ENCODE measurements at regions not wholly inside any gene's neighbourhood (a gene's known extent, or its start where the extent isn't known, plus 50 kb on each side); places are given as distances from the start of the nearest gene placed in this dataset.

DNA sequence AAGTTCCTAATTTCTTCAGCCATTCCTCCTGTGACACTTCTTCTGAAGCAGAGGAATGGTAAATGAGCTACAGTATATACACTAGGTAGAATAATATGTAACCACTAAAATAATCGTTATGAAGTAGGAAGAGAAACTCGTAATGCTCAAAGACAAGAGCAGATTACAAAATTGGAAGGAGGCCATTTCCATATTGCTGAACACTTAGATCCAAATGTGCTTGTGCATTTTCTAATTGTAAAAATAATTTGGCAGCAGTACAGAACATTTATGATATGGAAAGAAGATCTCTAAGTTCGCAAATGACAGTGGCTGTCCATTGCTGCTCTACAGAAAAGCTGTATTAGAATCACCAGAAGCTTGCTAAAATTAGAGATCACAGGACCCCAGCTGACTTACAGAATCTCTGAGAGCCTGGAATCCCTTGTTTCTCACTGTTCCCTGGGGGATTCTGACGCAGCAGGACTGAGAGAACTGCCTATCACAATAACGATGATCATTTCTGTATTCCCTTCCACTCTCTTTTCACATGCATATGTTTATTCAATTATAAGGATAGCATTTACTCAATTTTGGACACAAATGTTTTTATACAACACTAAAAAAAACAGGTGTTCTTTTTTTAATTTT lies 242.1 kb downstream of the OMA1 start:
- TF ChIP-seq, protein P1, sequence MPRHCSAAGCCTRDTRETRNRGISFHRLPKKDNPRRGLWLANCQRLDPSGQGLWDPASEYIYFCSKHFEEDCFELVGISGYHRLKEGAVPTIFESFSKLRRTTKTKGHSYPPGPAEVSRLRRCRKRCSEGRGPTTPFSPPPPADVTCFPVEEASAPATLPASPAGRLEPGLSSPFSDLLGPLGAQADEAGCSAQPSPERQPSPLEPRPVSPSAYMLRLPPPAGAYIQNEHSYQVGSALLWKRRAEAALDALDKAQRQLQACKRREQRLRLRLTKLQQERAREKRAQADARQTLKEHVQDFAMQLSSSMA (CRISPR knock-in tag; IDR thresholded peaks at IDR 0.05): no peak
- TF ChIP-seq, protein P2, sequence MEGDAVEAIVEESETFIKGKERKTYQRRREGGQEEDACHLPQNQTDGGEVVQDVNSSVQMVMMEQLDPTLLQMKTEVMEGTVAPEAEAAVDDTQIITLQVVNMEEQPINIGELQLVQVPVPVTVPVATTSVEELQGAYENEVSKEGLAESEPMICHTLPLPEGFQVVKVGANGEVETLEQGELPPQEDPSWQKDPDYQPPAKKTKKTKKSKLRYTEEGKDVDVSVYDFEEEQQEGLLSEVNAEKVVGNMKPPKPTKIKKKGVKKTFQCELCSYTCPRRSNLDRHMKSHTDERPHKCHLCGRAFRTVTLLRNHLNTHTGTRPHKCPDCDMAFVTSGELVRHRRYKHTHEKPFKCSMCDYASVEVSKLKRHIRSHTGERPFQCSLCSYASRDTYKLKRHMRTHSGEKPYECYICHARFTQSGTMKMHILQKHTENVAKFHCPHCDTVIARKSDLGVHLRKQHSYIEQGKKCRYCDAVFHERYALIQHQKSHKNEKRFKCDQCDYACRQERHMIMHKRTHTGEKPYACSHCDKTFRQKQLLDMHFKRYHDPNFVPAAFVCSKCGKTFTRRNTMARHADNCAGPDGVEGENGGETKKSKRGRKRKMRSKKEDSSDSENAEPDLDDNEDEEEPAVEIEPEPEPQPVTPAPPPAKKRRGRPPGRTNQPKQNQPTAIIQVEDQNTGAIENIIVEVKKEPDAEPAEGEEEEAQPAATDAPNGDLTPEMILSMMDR (IDR thresholded peaks at IDR 0.05 in 2 of 3, conservative IDR thresholded peaks at IDR 0.05 in 1 of 3; ENCODE audit: insufficient read depth in 2 of 3, low read depth in 1 of 3, low read length in 3 of 3): no peak
- TF ChIP-seq CHD4 (IDR thresholded peaks at IDR 0.05; ENCODE audit: insufficient read depth, insufficient replicate concordance, low read depth, low read length, poor library complexity, severe bottlenecking): no peak
- TF ChIP-seq KDM1A (IDR thresholded peaks at IDR 0.05): no peak
- TF ChIP-seq, protein P3, sequence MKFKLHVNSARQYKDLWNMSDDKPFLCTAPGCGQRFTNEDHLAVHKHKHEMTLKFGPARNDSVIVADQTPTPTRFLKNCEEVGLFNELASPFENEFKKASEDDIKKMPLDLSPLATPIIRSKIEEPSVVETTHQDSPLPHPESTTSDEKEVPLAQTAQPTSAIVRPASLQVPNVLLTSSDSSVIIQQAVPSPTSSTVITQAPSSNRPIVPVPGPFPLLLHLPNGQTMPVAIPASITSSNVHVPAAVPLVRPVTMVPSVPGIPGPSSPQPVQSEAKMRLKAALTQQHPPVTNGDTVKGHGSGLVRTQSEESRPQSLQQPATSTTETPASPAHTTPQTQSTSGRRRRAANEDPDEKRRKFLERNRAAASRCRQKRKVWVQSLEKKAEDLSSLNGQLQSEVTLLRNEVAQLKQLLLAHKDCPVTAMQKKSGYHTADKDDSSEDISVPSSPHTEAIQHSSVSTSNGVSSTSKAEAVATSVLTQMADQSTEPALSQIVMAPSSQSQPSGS (CRISPR knock-in tag; IDR thresholded peaks at IDR 0.05): no peak

Data from K562 (cell line).